ENCODE measurements at regions not wholly inside any gene's neighbourhood (a gene's known extent, or its start where the extent isn't known, plus 50 kb on each side); places are given as distances from the start of the nearest gene placed in this dataset.

DNA sequence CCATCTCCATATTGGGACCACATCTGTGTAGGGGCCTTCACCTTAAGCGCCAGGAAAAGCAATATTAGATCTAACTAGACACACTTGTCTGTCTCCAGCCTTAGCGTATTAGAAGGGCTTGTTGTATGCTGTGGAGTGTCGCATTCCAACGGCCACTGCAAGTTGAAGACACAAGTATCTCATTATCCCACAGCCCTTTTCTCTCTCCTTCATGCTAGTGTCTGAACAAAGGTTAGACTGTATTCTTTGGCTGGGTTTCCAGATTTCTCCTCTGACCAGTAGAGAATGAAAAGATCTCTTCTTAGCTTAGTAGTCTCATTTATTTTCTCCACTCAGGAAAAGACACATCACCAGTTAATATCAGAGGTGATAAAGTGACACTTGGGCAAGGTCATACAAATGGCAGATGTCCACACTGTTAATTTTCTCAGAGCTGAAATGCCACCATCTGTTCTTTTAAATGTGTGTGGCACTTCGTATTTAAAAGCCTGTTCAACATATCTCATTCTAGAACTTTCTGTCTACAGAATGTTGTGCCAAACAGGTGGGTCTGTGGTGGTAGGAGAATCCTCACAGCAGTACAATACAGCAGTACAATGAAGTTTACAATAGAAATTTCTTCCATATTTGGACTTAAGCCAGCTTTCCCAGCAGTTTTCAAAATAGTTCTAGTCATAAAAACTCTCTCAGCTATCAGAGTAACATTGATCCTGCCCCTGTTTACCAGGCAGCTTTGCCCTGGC, 94.0 kb upstream of the ITGA6 start:
- DNase-seq, result no peak

DNA sequence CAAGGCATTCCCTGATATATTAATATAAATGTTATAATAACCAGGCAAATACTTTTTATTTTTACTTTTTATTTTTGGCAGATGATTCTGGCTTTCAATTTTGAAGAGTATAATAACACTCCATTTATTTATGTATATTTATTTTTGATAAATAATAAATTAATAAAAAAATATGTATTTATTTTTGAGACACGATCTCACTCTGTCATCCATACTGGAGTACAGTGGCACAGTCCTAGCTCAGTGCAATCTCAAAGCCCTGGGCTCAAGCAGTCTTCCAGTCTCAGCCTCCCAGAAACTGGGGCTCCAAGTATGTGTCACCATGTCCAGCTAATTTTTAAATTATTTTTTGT, 93.4 kb upstream of the ITGA6 start:
- DNase-seq, result no peak

GRCh38 chr2:172334988-172335387, 92.4 kb upstream of the ITGA6 start:
- no peak for DNase-seq

DNA sequence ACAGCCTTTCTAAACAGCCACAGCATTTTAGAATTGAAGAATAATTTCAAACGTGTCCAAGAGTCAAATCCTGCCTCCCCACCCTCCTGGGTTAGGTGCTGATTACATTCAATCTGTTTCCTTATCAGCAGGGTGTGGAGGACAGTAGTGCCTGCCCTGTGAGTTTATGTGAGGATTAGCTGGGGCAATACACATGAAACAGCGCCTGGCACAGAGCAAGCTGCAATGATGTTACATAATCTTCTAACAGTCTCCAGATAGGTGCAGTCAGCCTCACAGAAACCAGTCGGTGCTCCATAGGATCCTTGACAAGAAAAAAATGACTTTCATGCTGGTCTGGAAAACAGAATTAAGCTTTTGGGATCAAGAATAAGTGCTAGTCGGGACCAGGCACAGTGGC, 91.7 kb upstream of the ITGA6 start:
- no peak for DNase-seq

DNA sequence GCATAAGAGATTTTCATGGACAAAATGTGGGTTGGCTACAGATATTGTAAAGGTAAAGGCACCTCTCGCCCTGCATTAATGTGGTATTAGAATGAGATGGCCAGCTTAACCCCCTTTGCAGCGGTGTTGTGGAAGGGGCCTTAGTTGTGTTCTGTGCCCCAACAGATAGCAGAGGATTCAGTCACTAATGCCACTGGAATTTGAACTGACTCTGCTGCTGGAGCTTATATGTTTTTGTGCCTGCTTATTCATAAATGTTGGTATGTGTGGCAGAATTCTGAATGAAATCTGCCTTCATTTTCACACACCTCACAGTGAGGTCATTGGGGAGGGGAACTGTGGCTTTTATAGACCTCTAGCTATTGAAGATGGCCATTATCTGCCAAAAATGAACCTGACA, 90.7 kb upstream of the ITGA6 start:
- DNase-seq, result no peak

DNA sequence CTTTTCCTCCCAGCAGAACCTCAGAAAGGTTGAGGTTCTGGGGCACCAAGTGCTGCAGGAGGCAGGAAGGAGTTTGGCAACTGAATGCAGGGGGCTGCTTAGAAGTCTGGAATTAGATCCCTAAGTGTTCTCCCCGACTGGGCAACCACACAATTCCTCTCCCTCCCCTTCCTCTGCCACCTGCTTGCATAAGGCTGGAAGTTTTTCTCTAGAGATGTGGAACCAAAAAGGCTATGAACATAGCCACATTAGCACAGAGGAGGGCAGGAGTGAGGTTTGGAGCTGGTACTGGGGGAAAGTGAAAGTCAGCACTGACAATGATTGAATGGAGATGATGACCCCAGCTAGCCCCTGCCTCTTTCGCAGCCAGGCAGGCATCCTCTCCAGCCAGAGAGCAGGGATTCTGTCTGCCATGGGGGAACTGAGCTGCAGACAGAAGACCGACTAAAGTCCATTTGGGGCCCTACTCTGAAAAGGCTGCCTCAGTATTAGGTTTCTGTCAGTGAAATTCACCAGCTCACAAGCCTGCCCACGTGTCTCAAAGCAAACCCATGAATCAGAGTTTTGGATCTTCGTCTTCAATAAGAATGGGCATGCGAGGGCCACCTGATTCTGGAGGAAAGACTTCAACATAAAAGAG, 87.9 kb upstream of the ITGA6 start:
- no peak for DNase-seq

DNA sequence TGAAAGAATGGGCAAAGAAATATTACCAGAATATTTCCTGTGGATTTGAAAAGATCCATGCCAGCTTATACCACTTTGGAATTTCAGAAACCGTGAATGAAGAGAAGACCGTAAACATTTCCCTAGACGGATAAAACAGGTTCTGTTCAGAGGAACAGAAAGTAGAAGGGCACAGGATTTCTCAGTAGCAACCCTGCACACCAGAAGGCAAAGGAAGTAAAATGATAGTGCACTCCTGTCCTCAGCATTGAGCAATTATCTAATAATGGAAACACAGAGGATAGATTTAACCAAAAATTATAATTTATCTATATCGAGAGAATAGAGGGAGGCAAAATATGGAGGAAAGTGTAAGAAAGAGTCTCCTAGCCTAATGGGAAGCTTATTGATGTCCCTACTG, 87.0 kb upstream of the ITGA6 start:
- no peak for DNase-seq

GRCh38 chr2:172342078-172342477, 85.3 kb upstream of the ITGA6 start:
- DNase-seq, result no peak

DNA sequence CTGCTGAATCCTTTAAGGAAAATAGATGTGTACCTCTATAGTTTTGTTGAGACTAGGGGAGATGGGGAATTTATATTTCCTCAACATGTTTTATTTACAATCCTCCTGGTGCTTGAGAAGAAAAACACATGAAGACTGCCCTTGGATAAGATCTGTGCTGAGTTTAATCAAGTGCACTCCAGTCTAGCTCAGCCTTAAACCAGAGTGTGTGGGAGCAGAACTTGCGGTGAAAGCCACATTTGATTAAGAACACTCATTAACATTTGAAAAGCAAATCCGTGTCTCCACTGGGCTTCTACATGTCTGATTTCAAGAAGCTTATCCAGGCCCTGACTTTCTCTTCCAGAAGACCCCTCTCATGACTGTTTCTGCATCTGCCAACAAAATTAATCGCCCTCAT, 84.8 kb upstream of the ITGA6 start:
- no peak for DNase-seq

- no peak for DNase-seq
These were observed 83.2 kb upstream of the ITGA6 start for GRCh38 chr2:172344159-172344558.

DNA sequence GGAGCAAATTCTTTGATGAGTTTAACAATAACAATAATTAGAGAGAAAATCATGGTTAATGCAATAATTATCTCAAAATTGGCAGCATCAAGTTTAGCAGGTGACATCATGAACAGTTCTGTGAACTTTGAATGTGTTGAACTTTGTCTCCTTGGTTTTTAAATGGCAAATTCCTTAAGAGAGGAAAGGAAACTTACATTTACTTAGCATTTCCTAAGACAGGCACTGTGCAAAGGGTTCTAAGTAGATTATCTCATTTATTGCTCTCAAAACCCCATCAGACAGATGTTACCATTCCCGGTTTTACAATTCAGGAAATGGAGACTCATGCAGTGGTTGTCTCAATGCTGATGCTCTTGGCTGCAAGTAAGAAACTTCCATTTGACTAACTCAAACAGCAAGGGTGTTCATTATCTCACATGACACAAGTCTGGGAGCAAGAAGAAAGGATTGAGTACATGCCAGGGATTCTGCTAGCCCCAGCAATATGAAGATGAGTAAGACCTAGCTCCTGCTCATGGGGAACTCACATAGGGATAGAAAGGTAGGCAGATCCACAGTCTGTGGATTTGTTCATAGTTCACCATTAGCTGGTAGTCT, 81.3 kb upstream of the ITGA6 start:
- DNase-seq, result no peak

- no peak for DNase-seq
These were observed 78.7 kb upstream of the ITGA6 start for GRCh38 chr2:172348555-172349288.

DNA sequence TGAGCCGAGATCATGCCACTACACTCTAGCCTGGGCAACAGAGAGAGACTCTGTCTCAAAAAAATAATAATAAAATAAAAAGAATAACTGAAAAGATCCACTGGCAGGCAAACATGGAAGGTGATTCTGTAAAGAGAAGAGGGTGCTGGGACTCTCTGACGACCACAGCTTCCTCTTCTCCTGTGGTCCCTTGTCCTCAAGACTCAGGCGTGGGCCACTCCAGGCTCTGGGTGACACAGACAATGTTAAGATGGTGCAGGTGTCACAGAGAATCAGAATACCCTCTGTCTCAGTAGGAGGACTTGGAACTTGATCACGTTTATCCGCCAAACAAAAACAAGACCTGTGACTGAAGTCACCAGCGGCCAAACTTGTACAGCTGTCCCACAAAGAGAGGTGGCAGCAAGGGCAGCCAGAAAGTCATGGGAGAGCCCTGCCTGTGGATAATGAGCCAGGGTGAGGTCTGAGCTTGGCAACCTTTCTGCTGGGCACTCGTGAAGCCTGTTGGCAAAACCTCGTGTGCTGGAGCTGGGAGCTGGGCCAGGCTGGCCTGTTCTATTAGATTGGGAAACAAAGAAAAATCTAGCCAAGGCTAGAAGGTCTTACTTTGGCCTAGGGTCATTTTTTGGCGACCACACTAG, 76.4 kb upstream of the ITGA6 start:
- DNase-seq, result no peak

- no peak for DNase-seq
These were observed 75.8 kb upstream of the ITGA6 start for GRCh38 chr2:172351586-172351985.

DNA sequence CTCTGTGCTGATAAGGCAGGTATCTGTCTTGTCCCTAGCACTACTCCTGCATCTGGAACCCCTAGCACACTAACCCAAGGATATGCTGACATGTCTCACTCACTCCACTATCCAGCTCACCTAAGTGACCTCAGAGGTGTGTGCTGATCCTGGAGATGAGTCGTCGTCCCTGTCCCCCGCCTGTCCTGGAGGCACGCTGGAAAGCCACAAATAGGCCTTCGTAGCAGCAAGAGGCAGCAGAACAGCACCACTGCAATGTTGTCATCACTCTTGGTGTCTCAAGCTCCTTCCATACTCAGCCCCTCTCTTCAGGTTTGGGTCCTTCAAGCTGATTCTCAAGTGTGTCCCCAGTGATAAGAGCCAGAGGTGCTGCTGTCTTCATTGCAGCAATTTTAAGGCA, 73.0 kb upstream of the ITGA6 start:
- no peak for DNase-seq

- DNase-seq, result no peak
These were observed 69.9 kb upstream of the ITGA6 start for GRCh38 chr2:172357442-172357841.

DNA sequence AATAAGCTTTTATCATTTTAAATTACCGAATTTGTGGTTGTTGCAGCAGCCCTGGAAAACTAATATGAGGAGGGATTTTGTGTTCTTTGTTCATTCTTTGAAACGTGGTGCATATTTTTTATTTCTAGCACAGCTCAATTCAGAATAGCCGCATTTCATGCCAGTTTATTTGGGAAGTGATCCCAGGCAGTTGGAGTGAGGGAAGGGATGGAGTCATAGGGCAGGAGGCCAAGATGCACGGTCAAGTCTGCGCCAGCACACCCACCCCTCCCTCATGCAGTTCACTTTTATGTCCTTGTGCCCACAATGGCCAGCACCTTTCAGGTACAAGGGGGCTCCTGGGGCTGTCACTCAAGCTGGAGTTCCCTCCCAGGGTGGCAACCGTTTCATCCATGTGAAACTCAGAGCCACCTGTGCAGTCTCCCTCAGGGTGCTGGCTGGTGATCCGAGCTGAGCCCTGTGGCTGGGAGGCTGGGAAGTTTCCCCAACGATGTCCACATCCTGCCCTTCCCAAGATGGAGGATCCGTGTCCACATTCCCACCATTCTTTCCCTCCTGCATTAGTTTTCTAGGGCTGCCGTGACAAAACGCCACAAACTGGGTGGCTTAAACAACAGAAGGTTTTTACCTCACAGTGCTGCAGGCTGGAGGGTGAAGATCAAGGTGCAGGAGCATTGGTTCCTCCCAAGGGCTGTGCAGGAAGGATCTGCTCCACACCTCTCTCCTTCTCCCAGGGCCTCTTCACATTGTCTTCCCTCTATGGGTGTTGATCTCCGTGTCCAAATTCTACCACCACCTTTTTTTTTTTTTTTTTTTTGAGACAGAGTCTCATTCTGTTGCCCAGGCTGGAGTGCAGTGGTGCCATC, 68.5 kb upstream of the ITGA6 start:
- DNase-seq, result no peak

DNA sequence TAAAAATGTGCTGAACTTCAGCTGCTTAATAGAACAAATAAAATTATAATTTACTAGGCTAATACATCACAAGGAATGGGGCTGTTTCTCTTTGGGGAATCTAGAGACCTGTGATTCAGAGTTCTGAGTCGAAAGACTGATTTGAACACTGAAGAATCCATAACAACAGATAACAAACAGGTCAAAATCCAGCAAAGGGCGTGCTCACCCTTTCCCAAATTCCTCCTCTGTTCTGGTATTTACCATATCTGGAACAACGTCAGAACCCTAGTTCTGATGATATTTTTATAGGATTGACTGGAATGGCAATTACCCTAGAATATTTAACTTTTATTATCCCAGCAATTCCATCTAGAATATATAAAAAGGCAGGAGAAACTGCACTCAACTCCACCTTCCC, 66.0 kb upstream of the ITGA6 start:
- no peak for DNase-seq

DNA sequence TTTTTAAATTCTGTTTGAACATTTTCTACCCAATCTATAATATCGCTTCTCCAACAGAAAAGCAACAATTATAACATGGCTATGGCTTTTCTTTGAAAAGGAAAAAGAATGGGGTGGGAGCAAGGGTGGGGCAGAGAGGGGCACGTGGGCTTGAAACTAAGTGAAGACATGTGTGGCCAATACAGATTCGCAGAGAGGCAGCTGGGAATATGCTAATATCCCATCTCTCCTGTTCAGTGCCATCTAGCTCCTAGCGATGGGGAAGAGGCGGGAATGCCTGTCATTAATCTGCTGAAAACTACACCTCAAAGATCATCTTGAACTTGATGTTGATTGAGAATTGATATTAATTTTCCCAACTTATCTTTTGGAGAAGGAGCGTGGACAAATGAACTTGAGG, 65.5 kb upstream of the ITGA6 start:
- DNase-seq, result no peak

DNA sequence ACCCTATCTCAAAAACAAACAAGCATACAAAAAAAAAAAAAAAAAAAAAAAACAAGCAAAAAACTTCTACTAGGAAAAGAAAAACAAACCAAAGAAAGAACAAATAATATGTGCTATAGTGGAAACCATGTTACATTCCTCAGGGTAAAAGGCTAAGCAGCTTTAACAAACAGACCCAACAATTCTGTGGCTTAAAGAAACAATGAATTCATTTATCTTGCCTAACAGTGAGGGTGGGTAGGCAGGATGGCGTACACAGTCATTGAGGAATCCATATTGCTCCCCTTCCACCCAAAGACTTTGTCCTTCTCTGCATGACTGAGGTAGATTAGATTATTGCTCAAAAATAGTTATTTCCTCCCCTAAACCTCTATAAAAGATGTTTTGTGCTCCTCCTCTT, 63.1 kb upstream of the ITGA6 start:
- DNase-seq, result no peak

- no peak for DNase-seq
These were observed 60.7 kb upstream of the ITGA6 start for GRCh38 chr2:172366596-172367150.

DNA sequence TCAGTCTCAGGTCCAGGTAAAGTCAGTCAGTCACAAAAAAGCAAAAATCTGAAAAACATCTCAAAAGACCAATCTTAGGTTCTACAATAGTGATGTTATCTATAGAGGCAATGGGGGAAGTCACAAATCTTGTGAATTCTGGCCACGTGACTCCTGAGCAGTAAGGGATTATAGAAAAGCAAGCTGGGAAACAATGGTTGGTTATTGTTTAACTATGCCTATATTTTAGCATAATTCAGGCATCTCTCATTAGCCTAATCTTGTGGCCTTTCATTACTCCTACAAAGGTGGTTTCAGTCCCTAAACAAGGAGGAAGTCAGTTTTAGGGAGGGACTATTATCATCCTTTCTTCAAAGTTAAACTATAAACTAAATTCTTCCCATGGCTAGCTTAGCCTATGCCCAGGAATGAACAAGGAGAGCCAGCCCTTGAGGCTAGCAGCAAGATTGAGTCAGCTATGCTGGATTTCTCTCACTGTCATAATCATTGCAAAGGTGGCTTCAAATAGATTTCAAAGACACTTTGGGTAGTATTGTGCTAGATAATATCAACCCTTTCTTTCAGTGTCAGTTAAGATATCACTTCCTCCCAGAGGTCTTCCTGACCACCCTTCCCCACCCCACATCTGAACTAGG, 56.4 kb upstream of the ITGA6 start:
- DNase-seq, result no peak

Measured in NCI-H2081 (cell line).